ENCODE measurements at regions not wholly inside any gene's neighbourhood (a gene's known extent, or its start where the extent isn't known, plus 50 kb on each side); places are given as distances from the start of the nearest gene placed in this dataset.
"Not testable (repeated sequence)": the region's sequence is repeated elsewhere in the genome, so short reads cannot be mapped to it uniquely, and the experiment has no call there.

DNA sequence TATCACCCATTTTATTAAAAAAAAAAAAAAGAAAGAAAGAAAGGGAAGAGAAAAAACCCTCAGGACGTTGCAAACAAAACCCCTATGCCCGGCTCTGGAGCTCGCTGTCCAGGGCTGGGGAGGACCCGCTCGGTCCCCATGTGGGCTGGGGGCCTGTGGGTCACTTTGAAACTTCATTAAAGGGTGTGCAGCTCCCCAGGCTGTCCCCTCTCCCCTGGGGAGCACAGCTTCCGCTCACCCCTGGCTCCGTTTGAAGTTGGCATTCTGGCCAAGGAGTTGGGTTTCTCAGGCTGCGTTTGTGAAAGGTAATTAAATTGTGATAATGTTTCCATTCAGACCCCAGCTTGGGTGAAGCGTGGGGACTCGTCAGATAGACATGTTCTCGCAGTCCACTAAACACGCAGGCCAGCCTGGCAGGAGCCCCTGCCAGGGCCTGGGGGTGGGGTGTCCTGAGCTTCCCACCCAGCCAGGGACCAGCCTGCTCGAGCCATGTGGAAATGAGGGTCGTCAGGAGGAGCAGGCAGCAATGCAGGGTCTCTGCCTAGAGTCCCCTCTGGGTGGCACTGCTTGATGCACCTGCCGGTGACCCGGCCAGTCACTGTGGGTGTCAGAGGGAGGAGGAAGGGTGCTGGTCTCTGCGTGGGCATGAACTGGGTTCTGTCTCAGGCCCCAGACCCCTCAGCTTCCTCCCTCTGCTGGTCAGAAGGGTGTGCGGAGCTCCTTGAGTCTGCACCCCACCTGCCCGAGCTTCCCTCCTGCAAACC lies 166.2 kb downstream of the INHBB start:
- 79% methylated on average over 19 of the region's 19 CpGs for WGBS
- Histone ChIP-seq H3K27ac (ENCODE audit: low read depth) (no peak overlapping the region), H3K4me3 (ENCODE audit: low read depth, low read length) (no peak overlapping the region), H3K36me3 (ENCODE audit: insufficient read depth) (no peaks in the 10 kb centered on the region), H3K4me1 (ENCODE audit: insufficient read depth) (no peaks in the 10 kb centered on the region)
- DNase-seq (ENCODE audit: extremely low spot score), result no peak

GRCh38 chr2:120513776-120514357 lies 167.9 kb downstream of the INHBB start:
- 94% methylated on average over 10 of the region's 10 CpGs for WGBS
- Histone ChIP-seq H3K36me3 (ENCODE audit: insufficient read depth) (no peaks in the 10 kb centered on the region), H3K27ac (ENCODE audit: low read depth) (no peak overlapping the region), H3K4me3 (ENCODE audit: low read depth, low read length) (no peak overlapping the region), H3K4me1 (ENCODE audit: insufficient read depth) (no peaks in the 10 kb centered on the region)
- DNase-seq (ENCODE audit: extremely low spot score), result no peak

GRCh38 chr2:120514521-120514920 lies 168.6 kb downstream of the INHBB start:
- no peak for DNase-seq (ENCODE audit: extremely low spot score)
- Histone ChIP-seq H3K4me3 (ENCODE audit: low read depth, low read length) (no peak overlapping the region), H3K36me3 (ENCODE audit: insufficient read depth) (no peaks in the 10 kb centered on the region), H3K4me1 (ENCODE audit: insufficient read depth) (no peaks in the 10 kb centered on the region), H3K27ac (ENCODE audit: low read depth) (no peak overlapping the region)
- 86% methylated on average over 8 of the region's 8 CpGs for WGBS

GRCh38 chr2:120515066-120515758 lies 169.3 kb downstream of the INHBB start:
- not testable (repeated sequence) for H3K4me1 ChIP-seq (ENCODE audit: insufficient read depth)
- 100% methylated on average over 1 of the region's 1 CpG for WGBS

GRCh38 chr2:120515759-120516678 lies 170.1 kb downstream of the INHBB start:
- 76% methylated on average over 5 of the region's 5 CpGs for WGBS
- DNase-seq (ENCODE audit: extremely low spot score), result no peak
- H3K27ac ChIP-seq (ENCODE audit: low read depth), result no peak overlapping the region

More at GRCh38 chr2:120515066-120515758, 169.3 kb downstream of the INHBB start:
- not testable (repeated sequence) for DNase-seq (ENCODE audit: extremely low spot score); H3K36me3 ChIP-seq (ENCODE audit: insufficient read depth); H3K27ac ChIP-seq (ENCODE audit: low read depth); H3K4me3 ChIP-seq (ENCODE audit: low read depth, low read length)

DNA sequence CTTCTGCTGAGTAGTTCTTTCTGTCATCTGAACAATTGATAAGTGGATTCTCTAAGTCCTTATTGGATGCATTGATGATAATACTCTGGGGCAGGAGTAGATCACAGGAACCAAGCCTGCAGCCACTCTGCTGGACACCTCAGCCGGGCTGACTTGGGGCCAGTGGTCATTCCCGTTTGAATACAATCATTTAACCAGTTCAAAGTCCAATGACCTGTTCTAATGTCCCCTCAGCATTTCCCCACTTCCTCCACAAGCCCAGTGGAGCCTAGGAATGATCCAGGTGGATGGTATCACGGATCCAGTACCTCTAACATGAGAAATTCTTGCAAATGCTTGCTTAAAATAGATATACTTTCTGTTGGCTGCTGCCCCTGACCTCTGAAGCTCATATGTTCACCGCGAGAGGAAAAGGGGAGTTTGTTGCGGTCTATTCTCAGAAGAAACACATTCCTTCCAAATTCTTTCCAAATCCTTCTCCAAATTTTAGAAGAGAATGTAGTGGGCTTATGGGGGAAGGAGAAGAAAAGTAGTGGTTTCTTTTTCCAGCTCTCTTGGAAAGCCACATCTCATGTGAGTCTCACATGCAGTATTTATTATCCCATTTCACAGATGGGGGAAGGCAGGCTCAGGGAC lies 170.9 kb downstream of the INHBB start:
- no peak for DNase-seq (ENCODE audit: extremely low spot score)
- Histone ChIP-seq H3K36me3 (ENCODE audit: insufficient read depth) (no peaks in the 10 kb centered on the region), H3K4me1 (ENCODE audit: insufficient read depth) (no peaks in the 10 kb centered on the region), H3K27ac (ENCODE audit: low read depth) (no peak overlapping the region), H3K4me3 (ENCODE audit: low read depth, low read length) (no peak overlapping the region)
- 63% methylated on average over 6 of the region's 6 CpGs for WGBS

More at GRCh38 chr2:120515759-120516678, 170.1 kb downstream of the INHBB start:
- Histone ChIP-seq H3K4me1 (ENCODE audit: insufficient read depth) (no peaks in the 10 kb centered on the region), H3K4me3 (ENCODE audit: low read depth, low read length) (no peak overlapping the region), H3K36me3 (ENCODE audit: insufficient read depth) (no peaks in the 10 kb centered on the region)

GRCh38 chr2:120517751-120518469 lies 172.0 kb downstream of the INHBB start:
- Histone ChIP-seq H3K4me1 (ENCODE audit: insufficient read depth) (no peaks in the 10 kb centered on the region), H3K36me3 (ENCODE audit: insufficient read depth) (no peaks in the 10 kb centered on the region), H3K27ac (ENCODE audit: low read depth) (no peak overlapping the region), H3K4me3 (ENCODE audit: low read depth, low read length) (no peak overlapping the region)
- no peak for DNase-seq (ENCODE audit: extremely low spot score)
- 82% methylated on average over 7 of the region's 7 CpGs for WGBS

DNA sequence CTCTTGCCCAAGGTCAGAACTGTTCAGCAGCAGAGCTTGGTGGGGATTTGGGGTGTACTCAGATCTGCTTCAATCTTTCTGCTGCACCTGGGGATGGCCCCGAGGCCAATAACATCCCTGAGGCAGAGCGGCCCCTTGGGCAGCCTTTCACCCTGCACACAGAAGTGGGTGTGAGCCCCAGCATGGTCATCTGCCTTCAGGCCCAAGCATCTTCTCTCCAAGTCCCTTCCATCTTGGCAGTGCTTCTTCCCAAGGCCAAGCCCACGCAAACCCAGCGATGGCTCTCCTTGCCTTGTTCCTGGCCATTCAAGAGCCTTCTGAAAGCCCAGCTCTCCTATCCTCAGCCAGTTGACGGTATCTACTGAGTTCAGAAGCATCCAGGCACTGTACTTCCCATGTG lies 172.9 kb downstream of the INHBB start:
- H3K4me3 ChIP-seq (ENCODE audit: low read depth, low read length), result no peak overlapping the region
- no peak overlapping the region for H3K27ac ChIP-seq (ENCODE audit: low read depth)
- 96% methylated on average over 5 of the region's 5 CpGs for WGBS
- H3K4me1 ChIP-seq (ENCODE audit: insufficient read depth), result no peaks in the 10 kb centered on the region
- no peaks in the 10 kb centered on the region for H3K36me3 ChIP-seq (ENCODE audit: insufficient read depth)
- DNase-seq (ENCODE audit: extremely low spot score), result no peak

- Histone ChIP-seq H3K27ac (ENCODE audit: low read depth) (no peak overlapping the region), H3K36me3 (ENCODE audit: insufficient read depth) (no peaks in the 10 kb centered on the region), H3K4me3 (ENCODE audit: low read depth, low read length) (no peak overlapping the region), H3K4me1 (ENCODE audit: insufficient read depth) (no peaks in the 10 kb centered on the region)
- 93% methylated on average over 6 of the region's 6 CpGs for WGBS
- DNase-seq (ENCODE audit: extremely low spot score), result no peak
These were observed 173.5 kb downstream of the INHBB start for GRCh38 chr2:120519469-120519868.

GRCh38 chr2:120520454-120520853 lies 174.5 kb downstream of the INHBB start:
- Histone ChIP-seq H3K4me3 (ENCODE audit: low read depth, low read length) (no peak overlapping the region), H3K36me3 (ENCODE audit: insufficient read depth) (no peaks in the 10 kb centered on the region), H3K27ac (ENCODE audit: low read depth) (no peak overlapping the region), H3K4me1 (ENCODE audit: insufficient read depth) (no peaks in the 10 kb centered on the region)
- DNase-seq (ENCODE audit: extremely low spot score), result no peak
- WGBS, result 90% methylated on average over 5 of the region's 5 CpGs

GRCh38 chr2:120520929-120521912 lies 175.3 kb downstream of the INHBB start:
- H3K27ac ChIP-seq (ENCODE audit: low read depth), result no peak overlapping the region
- H3K4me1 ChIP-seq (ENCODE audit: insufficient read depth), result no peaks in the 10 kb centered on the region
- H3K4me3 ChIP-seq (ENCODE audit: low read depth, low read length), result no peak overlapping the region
- no peak for DNase-seq (ENCODE audit: extremely low spot score)
- no peaks in the 10 kb centered on the region for H3K36me3 ChIP-seq (ENCODE audit: insufficient read depth)
- WGBS, result 52% methylated on average over 13 of the region's 13 CpGs

Data from urinary bladder (tissue), 3 donors.